Skeletal muscle satellite cell (primary cell): ENCODE measurements at regions not wholly inside any gene's neighbourhood (a gene's known extent, or its start where the extent isn't known, plus 50 kb on each side); places are given as distances from the start of the nearest gene placed in this dataset.
"Not testable (repeated sequence)": the region's sequence is repeated elsewhere in the genome, so short reads cannot be mapped to it uniquely, and the experiment has no call there.

Experiments
- H3K27me3 ChIP-seq: 2 replicates; pipeline ENCODE4 v1.7.0; 2013; ENCODE audit warnings: low read length; ENCODE audit not compliant: control insufficient read depth, insufficient read depth
- H3K36me3 ChIP-seq: 2 replicates; pipeline ENCODE4 v1.7.0; 2013; ENCODE audit warnings: mild to moderate bottlenecking, control low read depth, low read length; ENCODE audit not compliant: insufficient read depth
- H3K4me1 ChIP-seq: 2 replicates; pipeline ENCODE4 v1.7.0; 2013; ENCODE audit warnings: low read length; ENCODE audit not compliant: control insufficient read depth, insufficient read depth
- H3K4me2 ChIP-seq: 2 replicates; pipeline ENCODE4 v1.7.0; 2013; ENCODE audit warnings: mild to moderate bottlenecking, low read length
- H3K4me3 ChIP-seq: 2 replicates; pipeline ENCODE4 v1.7.0; 2013; ENCODE audit warnings: low read length
- H3K9ac ChIP-seq: 2 replicates; pipeline ENCODE4 v1.7.0; 2013; ENCODE audit warnings: mild to moderate bottlenecking, low read depth, low read length, moderate library complexity
- H3K9me3 ChIP-seq: replicated peaks from 2 replicates; pipeline ENCODE4 v1.7.0; 2013; ENCODE audit warnings: mild to moderate bottlenecking, control low read depth, low read length

DNA sequence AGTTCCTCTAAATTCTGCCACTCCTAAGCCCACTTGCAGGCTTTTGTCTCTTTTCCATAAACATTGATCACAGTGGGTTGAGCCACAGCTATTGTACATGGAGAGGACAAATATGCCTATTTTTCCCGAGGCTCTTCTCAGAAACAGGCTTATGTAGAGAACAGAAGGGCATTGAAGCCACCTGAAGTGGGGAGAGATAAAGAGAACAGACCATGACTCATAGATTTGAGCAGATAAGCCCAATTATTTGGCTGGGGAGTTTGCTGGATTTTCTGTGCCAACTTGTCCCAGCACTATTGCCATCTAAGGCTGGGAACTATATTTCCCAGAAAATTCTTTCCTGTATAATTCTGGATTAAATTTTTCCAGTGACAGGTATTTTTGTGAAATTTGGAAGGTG lies 446.1 kb upstream of the RPS6KA3 start:
- Histone ChIP-seq H3K4me3 (no peak overlapping the region), H3K36me3 (no peaks in the 10 kb centered on the region), H3K4me1 (no peaks in the 10 kb centered on the region), H3K4me2 (no peak overlapping the region), H3K9me3 (peaks cover 5% of the 10 kb centered on the region), H3K27me3 (no peaks in the 10 kb centered on the region), H3K9ac (no peak overlapping the region)

DNA sequence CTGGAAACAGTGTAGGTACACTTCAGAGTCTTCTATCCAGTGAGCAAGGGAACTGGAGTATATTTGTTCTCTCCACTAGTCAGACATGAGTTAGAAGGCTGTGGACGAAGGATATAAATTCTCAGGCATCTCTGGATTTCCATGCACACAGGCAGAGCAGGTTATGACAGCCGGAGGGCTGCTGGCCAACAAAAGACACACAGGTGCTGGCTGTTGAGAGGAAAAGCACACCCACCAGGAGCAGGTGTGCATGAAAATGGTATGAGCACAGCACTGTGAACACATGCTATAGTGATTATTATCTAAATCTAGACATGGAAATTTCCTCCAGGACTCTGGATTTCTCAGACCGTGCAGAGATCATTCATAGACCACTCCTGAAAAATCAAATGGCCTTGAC lies 444.7 kb upstream of the RPS6KA3 start:
- H3K4me3 ChIP-seq, result no peak overlapping the region

DNA sequence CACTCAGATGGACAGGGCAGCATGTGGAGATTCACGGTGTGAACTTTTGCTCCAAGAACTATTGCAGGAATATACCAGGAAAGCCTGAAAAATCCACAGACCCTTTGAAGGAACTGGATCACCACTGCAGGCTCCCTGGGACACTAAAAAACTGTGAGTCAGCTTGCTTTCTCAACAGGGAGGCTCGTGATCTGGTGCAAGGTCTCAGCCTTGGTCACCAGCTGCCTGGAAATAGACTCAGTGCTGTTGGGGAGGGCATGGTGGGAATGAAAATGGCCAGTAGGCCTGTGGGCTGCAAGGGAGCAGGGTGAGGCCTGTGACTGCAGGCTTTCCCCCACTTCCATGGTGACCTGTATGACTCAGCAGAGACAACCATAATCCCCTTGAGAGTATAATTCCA lies 426.4 kb upstream of the RPS6KA3 start:
- H3K9me3 ChIP-seq, result no peaks in the 10 kb centered on the region
- H3K4me3 ChIP-seq, result no peak overlapping the region
- H3K4me2 ChIP-seq, result no peak overlapping the region
- H3K27me3 ChIP-seq, result no peaks in the 10 kb centered on the region
- H3K9ac ChIP-seq, result no peak overlapping the region
- no peaks in the 10 kb centered on the region for H3K36me3 ChIP-seq
- no peaks in the 10 kb centered on the region for H3K4me1 ChIP-seq

More for the DNA sequence above, 444.7 kb upstream of the RPS6KA3 start:
- Histone ChIP-seq H3K4me1 (no peaks in the 10 kb centered on the region), H3K4me2 (no peak overlapping the region), H3K9ac (no peak overlapping the region), H3K27me3 (no peaks in the 10 kb centered on the region), H3K36me3 (no peaks in the 10 kb centered on the region), H3K9me3 (no peaks in the 10 kb centered on the region)

DNA sequence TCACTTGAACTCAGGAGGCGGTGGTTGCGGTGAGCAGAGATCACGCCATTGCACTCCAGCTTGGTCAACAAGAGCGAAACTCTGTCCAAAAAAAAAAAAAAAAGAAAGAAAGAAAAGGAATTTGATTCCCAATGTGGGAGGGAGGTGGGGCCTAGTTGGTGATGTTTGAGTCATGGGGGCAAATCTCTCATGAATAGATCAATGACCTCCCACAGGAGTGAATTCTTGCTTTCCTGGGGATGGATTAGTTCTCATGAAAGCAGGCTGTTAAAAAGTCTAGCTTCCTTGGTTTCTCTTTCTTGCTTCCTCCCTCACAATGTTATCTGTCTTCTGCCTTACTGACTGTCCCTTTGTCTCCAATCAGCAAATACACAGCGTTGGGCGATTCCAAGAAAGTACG lies 419.5 kb upstream of the RPS6KA3 start:
- no peaks in the 10 kb centered on the region for H3K9me3 ChIP-seq
- no peaks in the 10 kb centered on the region for H3K36me3 ChIP-seq
- H3K27me3 ChIP-seq, result no peaks in the 10 kb centered on the region
- no peak overlapping the region for H3K9ac ChIP-seq
- no peak overlapping the region for H3K4me2 ChIP-seq
- no peak overlapping the region for H3K4me3 ChIP-seq
- peaks cover 2% of the 10 kb centered on the region for H3K4me1 ChIP-seq

DNA sequence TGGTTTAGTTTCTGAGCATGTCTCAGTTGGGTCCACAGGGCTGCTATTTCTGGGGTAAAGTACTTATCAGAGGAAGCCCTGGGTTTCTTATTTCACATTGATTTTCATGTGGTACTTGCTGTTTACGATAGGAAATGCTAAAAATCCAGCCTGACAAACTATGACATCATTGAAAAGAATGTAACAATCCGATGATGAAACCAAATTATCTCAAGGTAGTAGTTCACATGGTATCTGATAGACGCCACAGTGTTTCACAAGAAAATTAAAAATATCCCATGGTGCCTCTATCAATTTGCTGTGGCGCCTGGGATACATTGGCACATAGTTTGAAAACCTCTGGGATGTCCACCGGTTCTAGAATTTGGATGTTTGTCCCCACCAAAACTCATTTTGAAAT lies 418.9 kb upstream of the RPS6KA3 start:
- H3K27me3 ChIP-seq, result no peaks in the 10 kb centered on the region
- no peak overlapping the region for H3K9ac ChIP-seq
- H3K4me2 ChIP-seq, result no peak overlapping the region
- H3K9me3 ChIP-seq, result no peaks in the 10 kb centered on the region
- H3K4me1 ChIP-seq, result peaks cover 2% of the 10 kb centered on the region
- no peaks in the 10 kb centered on the region for H3K36me3 ChIP-seq
- H3K4me3 ChIP-seq, result no peak overlapping the region

DNA sequence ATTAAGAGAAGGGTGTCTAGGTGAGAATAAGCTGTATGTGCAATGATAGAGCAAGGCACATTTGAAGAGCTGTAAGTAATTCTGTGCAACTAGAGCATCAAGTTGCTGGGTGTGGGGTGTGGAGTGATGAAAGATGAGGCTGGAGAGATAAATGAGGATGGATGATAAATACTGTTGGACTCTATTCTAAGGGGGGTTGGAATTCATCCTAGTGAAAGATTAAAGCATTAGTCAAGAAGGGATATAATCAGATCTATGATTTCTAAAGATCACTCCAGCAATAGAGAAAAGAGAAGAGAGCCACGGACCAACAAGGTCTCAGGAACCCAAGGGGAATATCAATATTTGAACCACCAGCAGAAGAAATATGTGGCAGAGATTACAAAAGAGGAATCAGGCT lies 415.0 kb upstream of the RPS6KA3 start:
- Histone ChIP-seq H3K9me3 (no peaks in the 10 kb centered on the region), H3K4me2 (no peak overlapping the region), H3K4me1 (peaks cover 2% of the 10 kb centered on the region), H3K27me3 (no peaks in the 10 kb centered on the region), H3K36me3 (no peaks in the 10 kb centered on the region), H3K9ac (no peak overlapping the region), H3K4me3 (no peak overlapping the region)

DNA sequence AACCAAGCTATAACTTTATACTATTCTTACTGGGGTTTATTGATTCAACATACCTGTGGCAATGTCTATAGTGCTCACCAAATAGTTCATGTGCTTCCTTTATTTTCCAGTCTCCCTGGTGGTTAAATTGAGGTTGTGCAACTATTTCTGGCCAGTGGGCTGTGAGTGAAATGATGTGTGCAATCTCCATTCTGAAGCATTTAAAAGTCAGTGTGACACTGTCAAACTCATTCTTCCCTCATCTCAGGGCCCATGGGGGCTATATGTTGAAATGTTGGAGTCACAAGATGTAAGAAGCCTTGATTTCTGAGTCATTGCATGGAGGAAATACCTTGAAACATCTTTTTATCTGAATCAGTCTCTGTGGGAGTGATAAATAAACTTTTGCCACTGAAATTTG lies 414.3 kb upstream of the RPS6KA3 start:
- no peaks in the 10 kb centered on the region for H3K36me3 ChIP-seq
- no peak overlapping the region for H3K4me3 ChIP-seq
- H3K4me2 ChIP-seq, result no peak overlapping the region
- H3K4me1 ChIP-seq, result peaks cover 2% of the 10 kb centered on the region
- H3K27me3 ChIP-seq, result no peaks in the 10 kb centered on the region
- H3K9me3 ChIP-seq, result no peaks in the 10 kb centered on the region
- no peak overlapping the region for H3K9ac ChIP-seq

DNA sequence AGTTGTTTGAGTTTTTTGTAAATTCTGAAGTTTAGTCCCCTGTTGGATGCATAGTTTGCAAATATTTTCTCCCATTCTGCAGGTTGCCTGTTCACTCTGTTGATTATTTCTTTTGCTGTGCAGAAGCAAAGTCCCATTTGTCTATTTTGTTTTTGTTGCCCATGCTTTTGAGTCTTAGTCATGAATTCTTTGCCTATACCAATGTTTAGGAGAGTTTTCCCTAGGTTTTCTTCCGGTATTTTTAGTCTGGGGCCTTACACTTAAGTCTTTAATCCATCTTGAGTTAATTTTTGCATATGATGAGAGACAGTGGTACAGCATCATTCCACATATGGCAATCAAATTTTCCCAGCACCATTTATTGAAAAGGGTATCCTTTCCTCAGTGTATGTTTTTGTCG lies 405.8 kb upstream of the RPS6KA3 start:
- H3K4me2 ChIP-seq, result no peak overlapping the region
- H3K9me3 ChIP-seq, result no peaks in the 10 kb centered on the region
- no peak overlapping the region for H3K9ac ChIP-seq
- no peak overlapping the region for H3K4me3 ChIP-seq
- H3K27me3 ChIP-seq, result no peaks in the 10 kb centered on the region
- H3K4me1 ChIP-seq, result no peaks in the 10 kb centered on the region
- H3K36me3 ChIP-seq, result no peaks in the 10 kb centered on the region

DNA sequence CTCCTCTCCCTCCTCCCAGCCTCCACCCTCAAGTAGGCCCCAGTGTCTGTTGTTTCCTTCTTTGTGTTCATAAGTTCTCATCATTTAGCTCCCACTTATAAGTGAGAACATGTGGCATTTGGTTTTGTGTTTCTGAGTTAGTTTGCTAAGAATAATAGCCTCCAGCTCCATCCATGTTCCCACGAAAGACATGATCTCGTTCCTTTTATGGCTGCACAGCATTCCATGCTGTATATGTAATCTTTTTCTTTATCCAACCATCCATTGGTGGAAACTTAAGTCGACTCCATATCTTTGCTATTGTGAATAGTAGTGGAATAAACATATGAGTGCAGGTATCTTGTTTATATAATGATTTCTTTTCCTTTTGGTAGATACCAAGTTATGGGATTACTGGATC lies 405.0 kb upstream of the RPS6KA3 start:
- H3K36me3 ChIP-seq, H3K9ac ChIP-seq, H3K9me3 ChIP-seq, H3K4me1 ChIP-seq, H3K4me2 ChIP-seq, H3K4me3 ChIP-seq, H3K27me3 ChIP-seq: not testable (repeated sequence)

DNA sequence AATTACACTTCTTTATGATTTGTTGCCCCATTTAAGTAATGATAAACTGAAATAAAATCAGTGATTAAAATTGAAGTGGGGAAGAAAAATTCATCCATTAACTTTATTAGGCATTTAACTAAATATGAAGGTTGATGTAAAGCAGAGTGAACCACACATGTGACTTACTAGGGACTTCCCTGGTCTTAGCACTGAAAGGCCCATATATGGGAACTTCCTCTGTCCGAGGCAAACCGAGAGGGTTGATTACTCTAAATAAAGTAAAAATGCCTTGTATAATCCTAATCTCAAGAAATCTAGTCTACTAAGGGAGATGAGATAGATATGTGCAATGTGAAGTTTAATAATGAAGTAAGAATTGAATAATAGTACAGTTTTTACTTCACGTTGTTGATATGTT lies 403.9 kb upstream of the RPS6KA3 start:
- Histone ChIP-seq H3K4me1 (no peaks in the 10 kb centered on the region), H3K27me3 (no peaks in the 10 kb centered on the region), H3K36me3 (no peaks in the 10 kb centered on the region), H3K4me2 (no peak overlapping the region), H3K9ac (no peak overlapping the region), H3K4me3 (no peak overlapping the region), H3K9me3 (no peaks in the 10 kb centered on the region)

DNA sequence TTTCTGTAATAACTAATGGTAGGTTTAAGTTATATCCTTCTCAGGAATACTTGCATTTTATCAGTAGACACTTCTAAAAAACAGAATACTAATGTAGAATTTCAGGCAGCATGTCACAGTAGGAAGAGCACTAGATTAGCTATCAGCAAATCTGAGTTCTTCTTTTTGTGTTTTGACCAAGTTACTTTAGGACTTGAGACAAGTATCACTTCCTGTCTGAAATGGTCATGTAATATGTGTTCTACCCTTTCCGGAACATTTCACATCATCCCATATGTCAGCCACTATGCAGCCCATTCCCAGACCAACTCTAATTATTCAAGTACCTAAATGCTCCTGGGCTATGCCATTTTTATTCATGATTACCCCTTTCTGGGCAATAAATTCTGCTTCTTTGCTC lies 401.8 kb upstream of the RPS6KA3 start:
- no peaks in the 10 kb centered on the region for H3K4me1 ChIP-seq
- no peaks in the 10 kb centered on the region for H3K27me3 ChIP-seq
- no peaks in the 10 kb centered on the region for H3K36me3 ChIP-seq
- H3K9me3 ChIP-seq, result no peaks in the 10 kb centered on the region
- H3K4me3 ChIP-seq, result no peak overlapping the region
- no peak overlapping the region for H3K9ac ChIP-seq
- H3K4me2 ChIP-seq, result no peak overlapping the region

DNA sequence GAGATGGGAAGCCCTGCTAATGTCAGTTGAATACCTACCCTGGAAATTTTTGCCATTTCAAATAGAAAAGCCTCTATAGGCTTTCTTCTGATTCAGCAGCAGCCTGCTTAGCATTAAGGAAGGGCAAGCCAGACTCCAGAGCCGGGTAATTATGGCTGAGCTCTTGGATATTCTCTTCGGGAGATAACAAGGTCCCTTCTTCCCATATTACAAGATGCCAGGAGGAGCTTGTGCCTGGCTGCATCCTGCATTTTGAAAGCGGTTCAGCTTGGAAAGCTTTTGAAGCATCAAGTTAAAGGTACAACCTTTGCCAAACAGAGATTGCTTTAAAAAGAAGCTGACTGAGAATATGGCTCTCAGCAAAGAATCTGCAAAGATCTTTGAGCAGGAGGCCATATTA lies 399.6 kb upstream of the RPS6KA3 start:
- no peak overlapping the region for H3K4me2 ChIP-seq
- no peaks in the 10 kb centered on the region for H3K27me3 ChIP-seq
- no peak overlapping the region for H3K9ac ChIP-seq
- no peaks in the 10 kb centered on the region for H3K36me3 ChIP-seq
- no peaks in the 10 kb centered on the region for H3K4me1 ChIP-seq
- H3K9me3 ChIP-seq, result no peaks in the 10 kb centered on the region
- no peak overlapping the region for H3K4me3 ChIP-seq

DNA sequence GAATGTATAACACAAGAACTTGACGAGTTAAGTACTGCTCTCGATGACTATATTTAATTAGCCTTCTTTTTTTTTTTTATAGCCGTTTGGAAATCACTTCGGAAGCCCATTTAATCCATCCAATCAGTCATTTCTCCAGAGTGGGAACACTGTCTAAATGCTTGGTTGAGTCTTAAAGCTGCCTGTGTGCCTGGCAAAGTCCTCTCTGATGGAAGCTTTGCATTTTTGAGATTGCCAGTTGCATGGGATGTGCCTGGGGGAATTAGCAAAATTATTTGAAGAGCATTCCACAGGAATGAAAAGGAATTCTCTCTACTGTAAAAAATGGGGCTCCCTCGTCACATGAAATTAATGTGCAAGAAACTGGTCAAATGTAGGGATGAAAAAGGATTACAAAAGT lies 398.8 kb upstream of the RPS6KA3 start:
- Histone ChIP-seq H3K4me1 (no peaks in the 10 kb centered on the region), H3K4me2 (no peak overlapping the region), H3K36me3 (no peaks in the 10 kb centered on the region), H3K9ac (no peak overlapping the region), H3K4me3 (no peak overlapping the region), H3K27me3 (no peaks in the 10 kb centered on the region), H3K9me3 (no peaks in the 10 kb centered on the region)
